GM10248 (cell line): ENCODE measurements at regions not wholly inside any gene's neighbourhood (a gene's known extent, or its start where the extent isn't known, plus 50 kb on each side); places are given as distances from the start of the nearest gene placed in this dataset.

Experiments used
- CTCF ChIA-PET: fragments of 300-600 bp; sonication (Branson Sonifier 250); formaldehyde crosslinking; extraction: SDS; loops from one replicate; lab custom pipeline; 2021; ENCODE audit warnings: antibody characterized with exemption; lab: Yijun Ruan, JAX
- POLR2A ChIA-PET: fragments of 350-650 bp; sonication (Branson Sonifier 250); formaldehyde crosslinking; extraction: SDS; loops from one replicate; lab custom pipeline; 2020; ENCODE audit warnings: antibody characterized with exemption; lab: Yijun Ruan, JAX
- DNase-seq: peaks from one replicate; pipeline ENCODE4 v3.0.0; 2012; ENCODE audit errors: extremely low spot score
- TF ChIP-seq, protein P1 (sequence below): IDR thresholded peaks from 2 replicates; pipeline ENCODE4 v1.5.1; 2012; ENCODE audit warnings: mild to moderate bottlenecking, low read depth; ENCODE audit errors: extremely low read depth, missing control alignments, control extremely low read depth

DNA sequence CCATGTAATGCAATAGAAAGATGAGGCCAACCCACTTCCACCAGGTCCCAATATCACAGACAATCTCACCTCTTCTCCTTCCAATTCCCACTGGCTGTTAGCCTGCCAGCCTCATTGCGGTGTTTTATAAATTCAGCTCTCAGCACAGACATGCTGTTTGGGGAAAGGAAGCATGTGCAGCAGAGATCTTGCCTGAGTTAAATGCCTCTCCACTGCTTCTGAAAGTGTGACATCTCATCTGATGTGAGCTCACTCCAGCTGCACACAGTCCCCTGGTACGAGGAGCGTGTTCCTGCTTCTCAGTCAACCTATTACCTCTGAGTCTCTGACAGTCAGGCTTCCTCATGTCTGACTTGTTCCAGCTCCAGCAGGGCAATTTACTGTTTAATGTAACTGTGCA, 122.7 kb upstream of the GUCY1A2 start:
- ChIA-PET POLR2A (no interaction called here), CTCF (interaction anchor here (0.9 to 3.0 kb wide), 3 partner anchors 10 to 16 kb away, joined by 3 to 8 read pairs (median 3); no protein-coding TSS in a partner anchor)
- DNase-seq = no peak

GRCh38 chr11:107139396-107139795, 121.1 kb upstream of the GUCY1A2 start:
- CTCF ChIA-PET = interaction anchor here (0.9 to 3.0 kb wide), 5 partner anchors 11 to 56 kb away, joined by 3 to 8 read pairs (median 4); no protein-coding TSS in a partner anchor
- POLR2A ChIA-PET = no interaction called here
- DNase-seq = no peak
- TF ChIP-seq, protein P1, sequence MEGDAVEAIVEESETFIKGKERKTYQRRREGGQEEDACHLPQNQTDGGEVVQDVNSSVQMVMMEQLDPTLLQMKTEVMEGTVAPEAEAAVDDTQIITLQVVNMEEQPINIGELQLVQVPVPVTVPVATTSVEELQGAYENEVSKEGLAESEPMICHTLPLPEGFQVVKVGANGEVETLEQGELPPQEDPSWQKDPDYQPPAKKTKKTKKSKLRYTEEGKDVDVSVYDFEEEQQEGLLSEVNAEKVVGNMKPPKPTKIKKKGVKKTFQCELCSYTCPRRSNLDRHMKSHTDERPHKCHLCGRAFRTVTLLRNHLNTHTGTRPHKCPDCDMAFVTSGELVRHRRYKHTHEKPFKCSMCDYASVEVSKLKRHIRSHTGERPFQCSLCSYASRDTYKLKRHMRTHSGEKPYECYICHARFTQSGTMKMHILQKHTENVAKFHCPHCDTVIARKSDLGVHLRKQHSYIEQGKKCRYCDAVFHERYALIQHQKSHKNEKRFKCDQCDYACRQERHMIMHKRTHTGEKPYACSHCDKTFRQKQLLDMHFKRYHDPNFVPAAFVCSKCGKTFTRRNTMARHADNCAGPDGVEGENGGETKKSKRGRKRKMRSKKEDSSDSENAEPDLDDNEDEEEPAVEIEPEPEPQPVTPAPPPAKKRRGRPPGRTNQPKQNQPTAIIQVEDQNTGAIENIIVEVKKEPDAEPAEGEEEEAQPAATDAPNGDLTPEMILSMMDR = no peak

More for the DNA sequence above, 122.7 kb upstream of the GUCY1A2 start:
- TF ChIP-seq, protein P1 = no peak

- DNase-seq = no peak
- CTCF ChIA-PET = no interaction called here
- TF ChIP-seq, protein P1 = no peak
- POLR2A ChIA-PET = no interaction called here
These were observed 118.6 kb upstream of the GUCY1A2 start for GRCh38 chr11:107136892-107137291.

DNA sequence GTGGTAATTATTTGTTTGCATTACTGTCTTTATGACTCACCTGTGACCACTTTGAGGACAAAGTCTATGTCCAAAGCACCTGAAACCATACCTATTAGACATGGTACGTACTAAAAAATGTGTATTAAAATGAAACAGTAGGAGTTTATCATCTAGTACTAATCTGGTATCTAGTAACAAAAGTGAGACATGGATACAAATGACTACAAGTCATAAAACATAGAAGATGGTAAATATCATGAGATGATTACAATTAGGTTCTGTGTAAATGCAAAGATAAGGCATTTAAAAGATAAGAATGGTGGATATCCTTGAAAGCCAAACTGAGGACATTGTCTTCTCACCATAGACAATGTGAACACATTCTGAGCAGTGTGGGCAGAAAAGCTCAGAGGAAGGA, 113.5 kb upstream of the GUCY1A2 start:
- TF ChIP-seq, protein P1 = no peak
- ChIA-PET CTCF (interaction anchor here (0.9 kb wide), 1 partner anchor 44 kb away, joined by 3 read pairs; no protein-coding TSS in a partner anchor), POLR2A (no interaction called here)
- no peak for DNase-seq

DNA sequence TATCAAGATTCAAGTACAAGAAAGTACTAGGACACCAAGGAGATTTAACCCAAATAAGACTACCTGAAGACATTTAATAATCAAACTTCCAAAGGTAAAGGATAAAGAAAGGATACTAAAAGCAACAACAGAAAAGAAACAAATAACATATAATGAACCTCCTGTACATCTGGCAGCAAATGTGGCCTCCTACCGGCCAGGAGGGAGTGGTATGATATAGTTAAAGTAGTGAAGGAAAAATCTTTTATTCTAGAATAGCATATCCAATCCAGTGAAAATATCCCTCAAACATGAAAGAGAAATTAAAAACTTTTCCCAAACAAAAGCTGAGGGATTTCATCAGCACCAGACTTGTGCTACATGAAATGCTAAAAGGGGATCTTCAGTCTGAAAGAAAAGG, 104.7 kb upstream of the GUCY1A2 start:
- POLR2A ChIA-PET = no interaction called here
- TF ChIP-seq, protein P1 = no peak
- no peak for DNase-seq
- CTCF ChIA-PET = no interaction called here

- no peak for DNase-seq
- TF ChIP-seq, protein P1 = no peak
- CTCF ChIA-PET = no interaction called here
- POLR2A ChIA-PET = no interaction called here
These were observed 99.9 kb upstream of the GUCY1A2 start for GRCh38 chr11:107118025-107118720.

DNA sequence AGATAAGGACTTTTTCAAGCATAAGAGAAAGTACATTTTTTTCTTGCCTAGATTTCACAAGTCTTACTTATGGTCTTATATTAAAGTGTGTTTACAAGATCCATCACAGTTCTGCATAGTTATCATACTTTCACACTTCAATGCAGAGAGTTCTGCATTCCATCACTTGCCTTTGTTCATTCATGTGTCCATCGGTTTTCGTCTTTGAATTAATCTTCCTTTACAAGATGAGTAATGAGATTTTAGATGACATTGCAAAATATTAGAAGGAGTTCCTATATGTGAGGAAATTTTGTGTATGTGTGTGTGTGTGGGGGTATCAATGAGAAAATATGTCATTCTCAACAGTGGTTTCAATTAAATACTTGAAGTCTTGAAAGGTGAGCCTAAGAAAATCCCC, 98.1 kb upstream of the GUCY1A2 start:
- TF ChIP-seq, protein P1 = no peak
- CTCF ChIA-PET = interaction anchor here (1.6 kb wide), 1 partner anchor 9 kb away, joined by 3 read pairs; no protein-coding TSS in a partner anchor
- DNase-seq = no peak
- POLR2A ChIA-PET = no interaction called here
